ENCODE measurements at regions not wholly inside any gene's neighbourhood (a gene's known extent, or its start where the extent isn't known, plus 50 kb on each side); places are given as distances from the start of the nearest gene placed in this dataset.

- no peak for TF ChIP-seq CTCF (IDR thresholded peaks at IDR 0.05; ENCODE audit: poor library complexity, severe bottlenecking)
- no peak for TF ChIP-seq POLR2AphosphoS5 (IDR thresholded peaks at IDR 0.05)
- no peak for TF ChIP-seq TAF1 (IDR thresholded peaks at IDR 0.05; ENCODE audit: low read depth)
- TF ChIP-seq EP300 (conservative IDR thresholded peaks at IDR 0.05; ENCODE audit: poor library complexity, severe bottlenecking): no peak
Observed at GRCh38 chr9:86747711-86748110, 199.6 kb downstream of the GAS1 start.

Data from neural cell (in vitro differentiated cells).